GM18508 (cell line): ENCODE measurements at regions not wholly inside any gene's neighbourhood (a gene's known extent, or its start where the extent isn't known, plus 50 kb on each side); places are given as distances from the start of the nearest gene placed in this dataset.
A peak's percentile ranks its signal among the peaks of the same experiment; 100 is the strongest.

Source experiments
- ATAC-seq: cut with Tn5 transposase; IDR thresholded peaks from one replicate; pipeline ENCODE4 v1.9.1; 2021; ENCODE audit warnings: moderate number of reproducible peaks; ENCODE audit not compliant: insufficient read depth, unreplicated experiment

DNA sequence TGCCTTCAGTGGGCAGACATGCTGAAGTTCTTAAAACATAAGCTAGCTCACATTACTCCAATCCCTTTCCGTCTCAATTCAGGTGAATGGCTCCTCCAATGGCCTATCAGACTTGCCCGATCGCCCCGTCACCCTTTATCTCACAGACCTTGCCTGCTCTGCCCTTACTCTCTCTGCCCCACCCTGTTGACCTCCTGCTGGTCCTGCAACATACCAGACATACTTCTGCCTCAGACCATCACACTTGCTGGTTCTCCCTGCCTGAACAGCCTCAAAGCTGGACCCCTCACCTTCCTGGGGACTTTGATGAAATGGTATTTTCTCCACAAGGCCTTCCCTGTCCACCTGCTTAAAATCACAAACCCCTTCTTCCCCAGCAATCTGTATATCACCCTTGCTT, 340.1 kb upstream of the NR3C2 start:
- no peak for ATAC-seq

GRCh38 chr4:148780426-148781005, 338.3 kb upstream of the NR3C2 start:
- ATAC-seq = no peak

DNA sequence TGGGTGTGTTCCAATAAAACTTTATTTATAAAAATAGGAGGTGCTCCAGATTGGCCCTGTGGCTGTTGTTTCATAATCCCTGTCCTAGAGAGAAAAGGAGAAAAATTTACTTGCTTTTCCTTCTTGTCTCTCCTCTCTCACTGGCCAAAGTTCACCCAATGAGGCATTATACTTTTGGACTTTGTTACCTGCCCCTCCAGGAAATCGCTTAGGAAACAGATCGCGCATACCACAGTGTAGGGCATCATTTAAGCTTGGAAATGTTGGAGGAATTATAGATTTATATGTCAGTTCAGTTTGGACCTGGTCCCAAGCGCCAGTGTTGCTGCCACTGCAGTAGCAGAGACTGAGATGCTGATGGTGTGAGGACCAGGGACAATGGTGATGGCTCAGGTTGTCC, 337.6 kb upstream of the NR3C2 start:
- ATAC-seq = no peak

GRCh38 chr4:148778980-148779675, 336.9 kb upstream of the NR3C2 start:
- ATAC-seq = no peak

- ATAC-seq = no peak
Measured at GRCh38 chr4:148776941-148777340, 334.7 kb upstream of the NR3C2 start.

DNA sequence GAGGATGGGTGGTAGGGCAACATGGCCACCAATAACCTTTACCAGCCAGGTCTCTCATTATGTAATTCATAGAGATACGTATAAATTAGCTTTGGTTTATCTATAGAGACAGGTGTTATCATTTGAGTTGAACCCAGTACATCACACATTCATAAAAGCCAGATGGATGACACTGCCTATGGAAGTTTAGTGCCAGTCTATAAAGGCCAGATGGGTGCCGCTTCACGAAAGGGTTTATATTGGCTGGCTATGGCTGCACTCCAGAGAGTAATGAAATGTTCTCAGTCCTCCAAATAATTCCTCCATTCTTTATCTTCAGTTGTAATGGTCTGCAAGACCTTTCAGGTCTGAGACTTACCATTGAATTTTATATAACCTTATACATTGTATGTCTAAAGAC, 331.9 kb upstream of the NR3C2 start:
- ATAC-seq = no peak

DNA sequence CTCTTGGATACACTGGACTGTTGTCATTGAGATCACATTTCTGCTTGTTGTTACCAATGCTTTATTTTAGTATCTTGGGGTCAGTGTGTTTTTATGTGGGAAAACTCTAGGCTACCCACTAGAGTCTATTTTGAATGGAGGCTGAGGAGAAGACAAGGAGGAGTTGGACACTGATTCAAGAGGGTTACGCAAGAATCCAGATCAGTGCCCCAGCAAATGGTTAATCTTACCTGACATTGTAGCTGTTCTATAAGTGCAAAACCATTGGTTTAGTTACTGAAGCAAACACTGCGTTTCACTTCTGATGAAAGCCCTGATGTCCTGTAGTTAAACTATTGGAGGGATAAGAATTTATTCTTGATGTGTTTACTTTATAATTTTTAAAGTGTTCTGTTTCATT, 331.1 kb upstream of the NR3C2 start:
- ATAC-seq = no peak

- ATAC-seq = no peak
Measured at GRCh38 chr4:148770848-148771247, 328.6 kb upstream of the NR3C2 start.

GRCh38 chr4:148770377-148770776, 328.2 kb upstream of the NR3C2 start:
- no peak for ATAC-seq

DNA sequence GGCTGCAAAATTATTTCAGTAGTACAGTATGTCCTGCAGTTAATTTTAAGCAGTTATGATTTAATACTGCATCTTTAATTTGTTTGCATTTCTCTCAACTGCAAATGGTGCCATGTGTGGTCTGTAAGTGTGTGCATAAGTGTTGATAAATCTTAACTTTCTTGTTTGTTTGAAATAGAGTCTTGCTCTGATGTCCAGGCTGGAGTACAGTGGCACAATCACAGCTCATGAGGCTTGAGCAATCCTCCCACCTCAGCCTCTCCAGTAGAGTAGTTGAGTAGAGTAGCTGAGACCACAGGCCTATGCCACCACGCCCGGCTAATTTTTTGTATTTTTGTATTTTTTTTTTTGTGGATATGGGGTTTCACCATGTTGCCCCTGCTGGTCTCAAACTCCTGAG, 322.5 kb upstream of the NR3C2 start:
- ATAC-seq = no peak

- ATAC-seq = no peak
Measured at GRCh38 chr4:148757171-148757570, 315.0 kb upstream of the NR3C2 start.

GRCh38 chr4:148749403-148749802, 307.2 kb upstream of the NR3C2 start:
- ATAC-seq = no peak

- no peak for ATAC-seq
Measured at GRCh38 chr4:148747721-148748268, 305.6 kb upstream of the NR3C2 start.

- ATAC-seq = no peak
Measured at GRCh38 chr4:148740701-148741100, 298.5 kb upstream of the NR3C2 start.

GRCh38 chr4:148737061-148737770, 295.0 kb upstream of the NR3C2 start:
- no peak for ATAC-seq

- peak; percentile 92 for ATAC-seq
Measured at GRCh38 chr4:148735432-148736155, 293.4 kb upstream of the NR3C2 start.

- ATAC-seq = no peak
Measured at GRCh38 chr4:148730766-148731165, 288.6 kb upstream of the NR3C2 start.

GRCh38 chr4:148730082-148730640, 287.9 kb upstream of the NR3C2 start:
- no peak for ATAC-seq

- no peak for ATAC-seq
Measured at GRCh38 chr4:148717988-148718387, 275.8 kb upstream of the NR3C2 start.

- no peak for ATAC-seq
Measured at GRCh38 chr4:148716431-148717052, 274.3 kb upstream of the NR3C2 start.
